ENCODE measurements at regions not wholly inside any gene's neighbourhood (a gene's known extent, or its start where the extent isn't known, plus 50 kb on each side); places are given as distances from the start of the nearest gene placed in this dataset.

GRCh38 chr4:17094159-17094875, 195.9 kb upstream of the LDB2 start:
- intact Hi-C loops (cut with micrococcal nuclease; ENCODE audit: unreplicated experiment): loop anchor here (1.0 to 10.0 kb wide), 4 partner anchors 177 to 450 kb away; no protein-coding TSS in a partner anchor
- POLR2A ChIA-PET (ENCODE audit: low non-redundant PET): no interaction called here
- Histone ChIP-seq H3K27me3 (replicated peaks; ENCODE audit: insufficient read depth, low read depth, low read length, poor library complexity) (no peaks in the 10 kb centered on the region), H3K9me3 (ENCODE audit: low read depth, low read length, poor library complexity, severe bottlenecking) (no peaks in the 10 kb centered on the region), H3K36me3 (ENCODE audit: insufficient read depth, low read length, poor library complexity, severe bottlenecking) (no peaks in the 10 kb centered on the region), H3K4me1 (ENCODE audit: insufficient read depth, low read length, poor library complexity, severe bottlenecking) (peaks cover 72% of the 10 kb centered on the region), H3K4me3 (ENCODE audit: low read depth, low read length, poor library complexity, severe bottlenecking) (peak overlapping the region; percentile 11), H3K27ac (ENCODE audit: low read depth, low read length, poor library complexity, severe bottlenecking) (peak overlapping the region; percentile 97)
- CTCF ChIA-PET: no interaction called here
- BruUV-seq (replicated peaks): TSS peak; percentile 70
- no peak for TF ChIP-seq CTCF (conservative IDR thresholded peaks at IDR 0.05; ENCODE audit: low read depth, low read length)
- no peak for TF ChIP-seq EZH2 (IDR thresholded peaks at IDR 0.05; ENCODE audit: borderline replicate concordance, low read depth, low read length, poor library complexity, severe bottlenecking)
- peak; percentile 80 for DNase-seq (ENCODE audit: low spot score)

- POLR2A ChIA-PET (ENCODE audit: low non-redundant PET): no interaction called here
- H3K4me3 ChIP-seq (ENCODE audit: low read depth, low read length, poor library complexity, severe bottlenecking): no peak overlapping the region
- intact Hi-C loops (cut with micrococcal nuclease; ENCODE audit: unreplicated experiment): loop anchor here (5.0 to 10.0 kb wide), 3 partner anchors 176 to 449 kb away; no protein-coding TSS in a partner anchor
- CTCF ChIA-PET: no interaction called here
- H3K36me3 ChIP-seq (ENCODE audit: insufficient read depth, low read length, poor library complexity, severe bottlenecking): no peaks in the 10 kb centered on the region
- peak; percentile 40 for DNase-seq (ENCODE audit: low spot score)
- H3K9me3 ChIP-seq (ENCODE audit: low read depth, low read length, poor library complexity, severe bottlenecking): no peaks in the 10 kb centered on the region
- H3K27ac ChIP-seq (ENCODE audit: low read depth, low read length, poor library complexity, severe bottlenecking): peak overlapping the region; percentile 97
- H3K27me3 ChIP-seq (replicated peaks; ENCODE audit: insufficient read depth, low read depth, low read length, poor library complexity): no peaks in the 10 kb centered on the region
- BruUV-seq (replicated peaks): no TSS peak
- peaks cover 64% of the 10 kb centered on the region for H3K4me1 ChIP-seq (ENCODE audit: insufficient read depth, low read length, poor library complexity, severe bottlenecking)
- TF ChIP-seq EZH2 (IDR thresholded peaks at IDR 0.05; ENCODE audit: borderline replicate concordance, low read depth, low read length, poor library complexity, severe bottlenecking) (no peak), CTCF (conservative IDR thresholded peaks at IDR 0.05; ENCODE audit: low read depth, low read length) (no peak)
Observed at GRCh38 chr4:17093481-17093880, 195.0 kb upstream of the LDB2 start.

- H3K27me3 ChIP-seq (replicated peaks; ENCODE audit: insufficient read depth, low read depth, low read length, poor library complexity): no peaks in the 10 kb centered on the region
- peak; percentile 24 for DNase-seq (ENCODE audit: low spot score)
- ChIA-PET CTCF (no interaction called here), POLR2A (ENCODE audit: low non-redundant PET) (no interaction called here)
- no peak overlapping the region for H3K4me3 ChIP-seq (ENCODE audit: low read depth, low read length, poor library complexity, severe bottlenecking)
- peaks cover 60% of the 10 kb centered on the region for H3K4me1 ChIP-seq (ENCODE audit: insufficient read depth, low read length, poor library complexity, severe bottlenecking)
- no peaks in the 10 kb centered on the region for H3K9me3 ChIP-seq (ENCODE audit: low read depth, low read length, poor library complexity, severe bottlenecking)
- H3K27ac ChIP-seq (ENCODE audit: low read depth, low read length, poor library complexity, severe bottlenecking): peak overlapping the region; percentile 97
- TF ChIP-seq CTCF (conservative IDR thresholded peaks at IDR 0.05; ENCODE audit: low read depth, low read length) (no peak), EZH2 (IDR thresholded peaks at IDR 0.05; ENCODE audit: borderline replicate concordance, low read depth, low read length, poor library complexity, severe bottlenecking) (no peak)
- intact Hi-C loops (cut with micrococcal nuclease; ENCODE audit: unreplicated experiment): loop anchor here (5.0 to 10.0 kb wide), 3 partner anchors 176 to 448 kb away; no protein-coding TSS in a partner anchor
- H3K36me3 ChIP-seq (ENCODE audit: insufficient read depth, low read length, poor library complexity, severe bottlenecking): no peaks in the 10 kb centered on the region
- no TSS peak for BruUV-seq (replicated peaks)
Observed at GRCh38 chr4:17092736-17093437, 194.4 kb upstream of the LDB2 start.
